Gastrocnemius medialis (tissue), 4 donors: ENCODE measurements at regions not wholly inside any gene's neighbourhood (a gene's known extent, or its start where the extent isn't known, plus 50 kb on each side); places are given as distances from the start of the nearest gene placed in this dataset.

ENCODE experiments used
- ATAC-seq, 2 donors: fragments of 150-250 bp; one replicate each; pipeline ENCODE4 v1.9.1; 2016
- DNase-seq, 2 donors: peaks; one replicate each; pipeline ENCODE4 v3.0.0-alpha.2; 2019
- H3K27ac ChIP-seq, 4 donors: fragments of 200-600 bp; sonication (generic); 1 replicate in 1 of 4; 2 replicates in 3 of 4; pipeline ENCODE4 v1.5.1; 2016 to 2018; ENCODE audit warnings: mild to moderate bottlenecking in 2 of 4, moderate library complexity in 1 of 4
- H3K27me3 ChIP-seq, 3 donors: fragments of 200-600 bp; sonication (generic) in 2 of 3; 1 replicate in 1 of 3; 2 replicates in 2 of 3; pipeline versions ENCODE4 v1.5.1 to v1.6.0; 2016 to 2019; ENCODE audit warnings: mild to moderate bottlenecking in 1 of 3, moderate library complexity in 1 of 3
- H3K36me3 ChIP-seq, 2 donors: fragments of 200-600 bp; sonication (generic) in 1 of 2; one replicate each; pipeline ENCODE4 v1.5.1; 2017 to 2018
- H3K4me1 ChIP-seq, 2 donors: fragments of 200-600 bp; sonication (generic) in 1 of 2; one replicate each; pipeline ENCODE4 v1.5.1; 2016 to 2017; ENCODE audit warnings: mild to moderate bottlenecking in 2 of 2
- H3K4me3 ChIP-seq, 4 donors: fragments of 200-600 bp; sonication (generic) in 3 of 4; 1 replicate in 1 of 4; 2 replicates in 3 of 4; pipeline ENCODE4 v1.5.1; 2016 to 2019; ENCODE audit warnings: mild to moderate bottlenecking in 2 of 4
- H3K9me3 ChIP-seq, 3 donors: fragments of 200-600 bp; sonication (generic) in 2 of 3; 1 replicate in 1 of 3; 2 replicates in 2 of 3; pipeline ENCODE4 v1.5.1; 2016 to 2019
- CTCF ChIP-seq, 5 experiments: fragments of 450-650 bp in 3 of 5; fragments of 200-600 bp in 2 of 5; sonication (generic) in 2 of 5; IDR thresholded peaks in 4 of 5; conservative IDR thresholded peaks in 1 of 5; 1 replicate in 4 of 5; 2 replicates in 1 of 5; pipeline ENCODE4 v1.5.1; 2016 to 2019; ENCODE audit warnings: antibody characterized with exemption in 5 of 5, mild to moderate bottlenecking in 3 of 5, moderate library complexity in 3 of 5
- POLR2A ChIP-seq, 2 donors: fragments of 450-650 bp; IDR thresholded peaks; one replicate each; pipeline ENCODE4 v1.6.1; 2017; ENCODE audit warnings: antibody characterized with exemption in 2 of 2, mild to moderate bottlenecking in 2 of 2, moderate library complexity in 2 of 2
- in situ Hi-C, 4 donors: fragments of 200-750 bp; cut with MboI; loops; one replicate each; pipeline versions ENCODE4 v1.15.0 to v1.8.0; 2017; ENCODE audit warnings: low sequenced_read_pairs in 4 of 4
- intact Hi-C: fragments of 100-400 bp; cut with DNase I; formaldehyde crosslinking; loops from one replicate; pipeline ENCODE4 v1.15.1; 2023; ENCODE audit warnings: low total_unique reads

GRCh38 chr17:13385481-13385911 is 216.2 kb downstream of the HS3ST3A1 start:
- in situ Hi-C loops = no loop called here
- Histone ChIP-seq H3K9me3 (no peaks in the 10 kb centered on the region), H3K27me3 (no peaks in the 10 kb centered on the region), H3K4me3 (no peak overlapping the region), H3K4me1 (no peaks in the 10 kb centered on the region), H3K36me3 (no peaks in the 10 kb centered on the region), H3K27ac (no peak overlapping the region)
- TF ChIP-seq POLR2A (IDR thresholded peaks at IDR 0.05) (no peak), CTCF (IDR thresholded peaks at IDR 0.05 in 4 of 5, conservative IDR thresholded peaks at IDR 0.05 in 1 of 5) (no peak)
- DNase-seq (no peak), ATAC-seq (no peak)
- intact Hi-C loops = loop anchor here (10.0 kb wide), 1 partner anchor 59 kb away; no protein-coding TSS in a partner anchor

- TF ChIP-seq POLR2A (IDR thresholded peaks at IDR 0.05) (no peak), CTCF (IDR thresholded peaks at IDR 0.05 in 4 of 5, conservative IDR thresholded peaks at IDR 0.05 in 1 of 5) (no peak)
- Histone ChIP-seq H3K27me3 (no peaks in the 10 kb centered on the region), H3K27ac (no peak overlapping the region), H3K4me3 (no peak overlapping the region), H3K4me1 (no peaks in the 10 kb centered on the region), H3K36me3 (no peaks in the 10 kb centered on the region), H3K9me3 (no peaks in the 10 kb centered on the region)
- intact Hi-C loops (loop anchor here (10.0 kb wide), 1 partner anchor 60 kb away; no protein-coding TSS in a partner anchor), in situ Hi-C loops (no loop called here)
- DNase-seq (no peak), ATAC-seq (no peak)
Observed at GRCh38 chr17:13384626-13385025, 217.1 kb downstream of the HS3ST3A1 start.

- Histone ChIP-seq H3K4me3 (no peak overlapping the region), H3K27ac (no peak overlapping the region), H3K36me3 (no peaks in the 10 kb centered on the region), H3K9me3 (no peaks in the 10 kb centered on the region), H3K27me3 (no peaks in the 10 kb centered on the region), H3K4me1 (no peaks in the 10 kb centered on the region)
- ATAC-seq (no peak), DNase-seq (no peak)
- in situ Hi-C loops = no loop called here
- intact Hi-C loops = no loop called here
- TF ChIP-seq CTCF (IDR thresholded peaks at IDR 0.05 in 4 of 5, conservative IDR thresholded peaks at IDR 0.05 in 1 of 5) (no peak), POLR2A (IDR thresholded peaks at IDR 0.05) (no peak)
Observed at GRCh38 chr17:13378361-13378760, 223.4 kb downstream of the HS3ST3A1 start.

- Histone ChIP-seq H3K27ac (no peak overlapping the region), H3K9me3 (no peaks in the 10 kb centered on the region), H3K36me3 (no peaks in the 10 kb centered on the region), H3K4me3 (no peak overlapping the region), H3K27me3 (no peaks in the 10 kb centered on the region), H3K4me1 (no peaks in the 10 kb centered on the region)
- no peak for ATAC-seq
- in situ Hi-C loops (no loop called here), intact Hi-C loops (no loop called here)
- TF ChIP-seq POLR2A (IDR thresholded peaks at IDR 0.05) (no peak), CTCF (IDR thresholded peaks at IDR 0.05 in 4 of 5, conservative IDR thresholded peaks at IDR 0.05 in 1 of 5) (no peak)
- DNase-seq = no peak
Observed at GRCh38 chr17:13374203-13375143, 227.3 kb downstream of the HS3ST3A1 start.
